ENCODE measurements at regions not wholly inside any gene's neighbourhood (a gene's known extent, or its start where the extent isn't known, plus 50 kb on each side); places are given as distances from the start of the nearest gene placed in this dataset.

DNA sequence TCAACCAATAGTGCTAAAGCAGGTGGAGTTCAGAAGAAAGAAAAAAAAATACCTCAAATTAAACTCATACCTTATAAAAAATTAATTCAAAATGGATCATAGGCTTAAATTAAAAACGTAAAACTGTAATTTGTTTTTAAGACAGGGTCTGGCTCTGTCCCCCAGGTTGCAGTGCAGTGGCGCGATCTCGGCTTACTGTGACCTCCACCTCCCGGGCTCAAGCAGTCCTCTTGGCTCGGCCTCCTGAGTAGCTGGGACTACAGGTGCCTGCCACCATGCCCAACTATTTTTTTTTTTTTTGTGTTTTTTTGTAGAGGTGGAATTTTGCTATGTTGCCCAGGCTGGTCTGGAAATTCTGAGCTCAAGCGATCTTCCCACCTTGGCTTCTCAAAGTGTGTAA lies 111.6 kb downstream of the HDGFL1 start:
- no peak for TF ChIP-seq POLR2AphosphoS5 (IDR thresholded peaks at IDR 0.05)
- no peak for TF ChIP-seq POLR2A (IDR thresholded peaks at IDR 0.05; ENCODE audit: low read depth)
- TF ChIP-seq, protein P1, sequence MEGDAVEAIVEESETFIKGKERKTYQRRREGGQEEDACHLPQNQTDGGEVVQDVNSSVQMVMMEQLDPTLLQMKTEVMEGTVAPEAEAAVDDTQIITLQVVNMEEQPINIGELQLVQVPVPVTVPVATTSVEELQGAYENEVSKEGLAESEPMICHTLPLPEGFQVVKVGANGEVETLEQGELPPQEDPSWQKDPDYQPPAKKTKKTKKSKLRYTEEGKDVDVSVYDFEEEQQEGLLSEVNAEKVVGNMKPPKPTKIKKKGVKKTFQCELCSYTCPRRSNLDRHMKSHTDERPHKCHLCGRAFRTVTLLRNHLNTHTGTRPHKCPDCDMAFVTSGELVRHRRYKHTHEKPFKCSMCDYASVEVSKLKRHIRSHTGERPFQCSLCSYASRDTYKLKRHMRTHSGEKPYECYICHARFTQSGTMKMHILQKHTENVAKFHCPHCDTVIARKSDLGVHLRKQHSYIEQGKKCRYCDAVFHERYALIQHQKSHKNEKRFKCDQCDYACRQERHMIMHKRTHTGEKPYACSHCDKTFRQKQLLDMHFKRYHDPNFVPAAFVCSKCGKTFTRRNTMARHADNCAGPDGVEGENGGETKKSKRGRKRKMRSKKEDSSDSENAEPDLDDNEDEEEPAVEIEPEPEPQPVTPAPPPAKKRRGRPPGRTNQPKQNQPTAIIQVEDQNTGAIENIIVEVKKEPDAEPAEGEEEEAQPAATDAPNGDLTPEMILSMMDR (IDR thresholded peaks at IDR 0.05), result no peak
- TF ChIP-seq EP300 (IDR thresholded peaks at IDR 0.05), result no peak
- no peaks in the 10 kb centered on the region for H3K36me3 ChIP-seq
- H3K27ac ChIP-seq (replicated peaks in 1 of 4), result no peak overlapping the region
- no peaks in the 10 kb centered on the region for H3K4me1 ChIP-seq
- H3K27me3 ChIP-seq, result no peaks in the 10 kb centered on the region
- intact Hi-C loops (cut with DNase I), result no loop called here
- H3K9me3 ChIP-seq, result no peaks in the 10 kb centered on the region
- WGBS, result 97% methylated on average over 7 of the region's 7 CpGs
- DNase-seq (ENCODE audit: extremely low spot score), result no peak
- H3K4me3 ChIP-seq, result no peak overlapping the region

DNA sequence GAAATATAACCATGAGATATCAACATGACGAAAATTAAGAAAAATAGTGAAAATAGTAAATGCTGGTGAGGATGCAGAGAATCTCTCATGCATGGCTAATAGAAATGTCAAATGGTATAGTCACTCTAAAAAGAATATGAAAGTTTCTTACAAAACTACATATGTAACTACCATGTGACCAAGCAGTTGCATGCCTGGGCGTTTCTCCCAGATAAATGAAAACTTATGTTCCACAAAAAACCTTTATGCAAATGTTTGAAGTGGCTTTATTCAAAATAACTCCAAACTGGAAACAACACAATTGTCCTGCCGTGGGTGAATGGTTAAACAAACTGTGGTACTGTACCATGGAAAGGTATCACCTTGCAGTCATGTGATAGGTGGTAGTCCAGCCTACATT lies 112.4 kb downstream of the HDGFL1 start:
- H3K36me3 ChIP-seq, result no peaks in the 10 kb centered on the region
- intact Hi-C loops (cut with DNase I), result no loop called here
- 92% methylated on average over 3 of the region's 3 CpGs for WGBS

DNA sequence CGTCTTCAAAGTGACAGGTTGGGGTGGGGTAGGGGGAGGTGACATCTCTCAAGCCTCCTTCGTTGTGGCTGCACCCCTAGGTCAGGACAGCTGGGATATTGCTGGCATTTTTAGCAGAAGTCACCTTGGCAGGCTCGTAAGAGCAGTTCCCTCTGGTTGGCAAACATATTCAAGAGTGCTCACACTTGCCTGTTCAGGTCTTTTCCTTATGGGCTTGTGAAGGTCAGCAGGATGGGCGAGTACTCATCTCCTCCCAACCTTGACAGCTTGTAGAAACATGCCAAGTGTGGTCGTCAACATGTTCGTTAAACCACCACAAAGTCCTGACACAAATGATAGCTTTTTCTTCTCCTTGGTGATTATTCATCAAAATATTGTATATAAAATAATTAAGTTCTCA lies 113.6 kb downstream of the HDGFL1 start:
- intact Hi-C loops (cut with DNase I), result no loop called here
- DNase-seq (ENCODE audit: extremely low spot score), result no peak
- Histone ChIP-seq H3K27me3 (no peaks in the 10 kb centered on the region), H3K4me1 (no peaks in the 10 kb centered on the region), H3K9me3 (no peaks in the 10 kb centered on the region), H3K4me3 (no peak overlapping the region), H3K36me3 (no peaks in the 10 kb centered on the region), H3K27ac (replicated peaks in 1 of 4) (no peak overlapping the region)
- TF ChIP-seq, protein P1 (IDR thresholded peaks at IDR 0.05), result no peak
- TF ChIP-seq POLR2AphosphoS5 (IDR thresholded peaks at IDR 0.05) (no peak), POLR2A (IDR thresholded peaks at IDR 0.05; ENCODE audit: low read depth) (no peak)
- WGBS, result 85% methylated on average over 6 of the region's 6 CpGs

More for the DNA sequence above, 112.4 kb downstream of the HDGFL1 start:
- H3K27me3 ChIP-seq, result no peaks in the 10 kb centered on the region
- no peak overlapping the region for H3K27ac ChIP-seq (replicated peaks in 1 of 4)
- no peaks in the 10 kb centered on the region for H3K4me1 ChIP-seq
- TF ChIP-seq EP300 (IDR thresholded peaks at IDR 0.05) (no peak), POLR2AphosphoS5 (IDR thresholded peaks at IDR 0.05) (no peak), POLR2A (IDR thresholded peaks at IDR 0.05; ENCODE audit: low read depth) (no peak)
- TF ChIP-seq, protein P1 (IDR thresholded peaks at IDR 0.05), result no peak
- H3K9me3 ChIP-seq, result no peaks in the 10 kb centered on the region
- DNase-seq (ENCODE audit: extremely low spot score), result no peak
- no peak overlapping the region for H3K4me3 ChIP-seq

DNA sequence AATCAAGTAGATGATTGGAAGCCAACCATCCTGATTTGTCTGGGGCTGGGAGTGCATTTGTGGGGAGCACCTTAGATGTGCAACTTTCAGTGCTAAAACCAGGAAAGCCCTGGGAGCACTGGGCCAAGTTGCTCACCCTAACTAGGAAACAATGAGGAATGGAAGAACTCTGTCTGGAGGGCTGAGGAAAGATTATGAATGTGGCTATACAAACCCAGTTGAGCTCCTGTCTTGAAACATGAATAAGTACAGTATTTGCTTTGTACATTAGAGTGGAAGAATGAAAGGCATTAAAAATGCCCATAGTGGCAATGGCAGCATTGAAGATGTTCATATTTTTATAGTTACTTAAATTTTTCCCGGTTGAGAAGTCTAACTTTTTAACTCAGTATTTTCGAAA lies 121.1 kb downstream of the HDGFL1 start:
- H3K27me3 ChIP-seq, result no peaks in the 10 kb centered on the region
- H3K27ac ChIP-seq (replicated peaks in 1 of 4), result no peak overlapping the region
- no peaks in the 10 kb centered on the region for H3K36me3 ChIP-seq
- no peak overlapping the region for H3K4me3 ChIP-seq
- H3K4me1 ChIP-seq, result no peaks in the 10 kb centered on the region
- H3K9me3 ChIP-seq, result no peaks in the 10 kb centered on the region
- no peak for DNase-seq (ENCODE audit: extremely low spot score)
- TF ChIP-seq, protein P1 (IDR thresholded peaks at IDR 0.05), result no peak
- TF ChIP-seq POLR2AphosphoS5 (IDR thresholded peaks at IDR 0.05), result no peak
- no peak for TF ChIP-seq EP300 (IDR thresholded peaks at IDR 0.05)
- TF ChIP-seq POLR2A (IDR thresholded peaks at IDR 0.05; ENCODE audit: low read depth), result no peak
- 96% methylated on average over 2 of the region's 2 CpGs for WGBS
- intact Hi-C loops (cut with DNase I), result no loop called here

DNA sequence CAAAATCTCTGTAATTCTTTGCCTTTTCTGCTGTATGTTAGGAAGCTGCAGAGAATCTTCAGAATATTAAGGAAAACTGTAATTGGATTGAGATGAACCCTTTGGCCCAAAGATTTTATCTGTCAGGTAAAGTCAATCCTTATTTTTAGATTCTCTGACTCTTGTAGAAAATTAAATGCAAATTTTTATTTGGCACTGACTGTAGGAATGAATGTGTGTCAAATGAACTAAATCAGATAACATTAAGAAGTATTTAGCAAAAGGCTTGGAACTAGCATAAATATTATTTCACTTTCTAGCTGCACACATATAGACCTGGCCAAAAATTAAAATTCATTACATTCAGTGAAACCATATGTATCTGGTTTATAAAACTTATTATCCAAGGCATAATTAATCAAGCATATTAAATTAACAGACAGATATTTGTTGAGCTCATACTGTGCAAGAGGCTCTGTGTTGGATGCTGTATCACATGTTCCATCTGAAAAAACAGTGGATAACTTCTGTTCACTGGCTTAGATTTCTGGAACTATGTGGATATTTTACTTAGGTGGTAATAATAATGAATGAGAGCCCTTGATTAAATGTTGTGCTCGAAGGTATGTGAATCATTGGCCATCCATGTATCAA lies 124.8 kb downstream of the HDGFL1 start:
- intact Hi-C loops (cut with DNase I), result no loop called here
- DNase-seq (ENCODE audit: extremely low spot score), result no peak
- no peaks in the 10 kb centered on the region for H3K36me3 ChIP-seq
- no peak for TF ChIP-seq POLR2AphosphoS5 (IDR thresholded peaks at IDR 0.05)
- no peak for TF ChIP-seq EP300 (IDR thresholded peaks at IDR 0.05)
- TF ChIP-seq, protein P1 (IDR thresholded peaks at IDR 0.05), result no peak
- TF ChIP-seq POLR2A (IDR thresholded peaks at IDR 0.05; ENCODE audit: low read depth), result no peak
- no peaks in the 10 kb centered on the region for H3K9me3 ChIP-seq
- no peak overlapping the region for H3K27ac ChIP-seq (replicated peaks in 1 of 4)
- no peaks in the 10 kb centered on the region for H3K27me3 ChIP-seq
- H3K4me3 ChIP-seq, result no peak overlapping the region
- WGBS, result 84% methylated on average over 1 of the region's 1 CpG
- no peaks in the 10 kb centered on the region for H3K4me1 ChIP-seq

All from esophagus muscularis mucosa (tissue), 4 donors.